ENCODE measurements at regions not wholly inside any gene's neighbourhood (a gene's known extent, or its start where the extent isn't known, plus 50 kb on each side); places are given as distances from the start of the nearest gene placed in this dataset.

DNA sequence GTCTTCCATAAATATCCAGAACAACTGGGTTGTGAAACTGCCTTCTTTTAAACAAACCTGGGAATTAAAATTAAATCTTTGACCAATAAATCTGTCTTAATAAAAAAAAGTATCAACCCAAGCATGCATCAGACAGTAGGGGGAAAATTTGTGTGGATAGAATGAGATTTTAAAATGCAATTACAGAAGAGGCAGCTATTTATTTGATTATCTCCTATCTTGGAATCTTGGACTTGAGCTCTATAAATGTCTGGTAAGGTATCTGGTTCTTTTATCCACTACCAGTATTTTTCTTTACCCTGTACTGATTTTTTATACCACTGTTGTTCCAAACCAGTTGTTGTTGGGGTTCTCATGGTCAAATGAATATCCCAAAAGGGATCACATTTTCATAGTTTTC is 157.6 kb upstream of the VEPH1 start:
- Histone ChIP-seq H3K4me3 (no peak overlapping the region), H3K79me2 (ENCODE audit: low read depth) (no peaks in the 10 kb centered on the region), H4K20me1 (ENCODE audit: low read depth) (no peaks in the 10 kb centered on the region), H3K9me3 (ENCODE audit: low read depth) (no peaks in the 10 kb centered on the region), H2AFZ (replicated peaks) (no peak overlapping the region), H3K27ac (no peak overlapping the region), H3K9ac (no peak overlapping the region), H3K4me2 (no peak overlapping the region), H3K36me3 (no peaks in the 10 kb centered on the region), H3K27me3 (no peaks in the 10 kb centered on the region), H3K4me1 (peaks cover 5% of the 10 kb centered on the region), H3F3A (ENCODE audit: low read depth) (no peaks in the 10 kb centered on the region)
- Mint-ChIP-seq H3K27ac (no peak overlapping the region), H3K36me3 (no peaks in the 10 kb centered on the region), H3K4me1 (no peaks in the 10 kb centered on the region), H3K27me3 (ENCODE audit: insufficient read depth, low read depth) (no peaks in the 10 kb centered on the region), H3K4me3 (no peak overlapping the region), H3K9me3 (no peaks in the 10 kb centered on the region)
- DNase-seq (ENCODE audit: low spot score): no peak
- TF ChIP-seq EZH2phosphoT487 (IDR thresholded peaks at IDR 0.05) (no peak), EZH2 (IDR thresholded peaks at IDR 0.05) (no peak)
- TF ChIP-seq, protein P1, sequence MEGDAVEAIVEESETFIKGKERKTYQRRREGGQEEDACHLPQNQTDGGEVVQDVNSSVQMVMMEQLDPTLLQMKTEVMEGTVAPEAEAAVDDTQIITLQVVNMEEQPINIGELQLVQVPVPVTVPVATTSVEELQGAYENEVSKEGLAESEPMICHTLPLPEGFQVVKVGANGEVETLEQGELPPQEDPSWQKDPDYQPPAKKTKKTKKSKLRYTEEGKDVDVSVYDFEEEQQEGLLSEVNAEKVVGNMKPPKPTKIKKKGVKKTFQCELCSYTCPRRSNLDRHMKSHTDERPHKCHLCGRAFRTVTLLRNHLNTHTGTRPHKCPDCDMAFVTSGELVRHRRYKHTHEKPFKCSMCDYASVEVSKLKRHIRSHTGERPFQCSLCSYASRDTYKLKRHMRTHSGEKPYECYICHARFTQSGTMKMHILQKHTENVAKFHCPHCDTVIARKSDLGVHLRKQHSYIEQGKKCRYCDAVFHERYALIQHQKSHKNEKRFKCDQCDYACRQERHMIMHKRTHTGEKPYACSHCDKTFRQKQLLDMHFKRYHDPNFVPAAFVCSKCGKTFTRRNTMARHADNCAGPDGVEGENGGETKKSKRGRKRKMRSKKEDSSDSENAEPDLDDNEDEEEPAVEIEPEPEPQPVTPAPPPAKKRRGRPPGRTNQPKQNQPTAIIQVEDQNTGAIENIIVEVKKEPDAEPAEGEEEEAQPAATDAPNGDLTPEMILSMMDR (IDR thresholded peaks at IDR 0.05): no peak

DNA sequence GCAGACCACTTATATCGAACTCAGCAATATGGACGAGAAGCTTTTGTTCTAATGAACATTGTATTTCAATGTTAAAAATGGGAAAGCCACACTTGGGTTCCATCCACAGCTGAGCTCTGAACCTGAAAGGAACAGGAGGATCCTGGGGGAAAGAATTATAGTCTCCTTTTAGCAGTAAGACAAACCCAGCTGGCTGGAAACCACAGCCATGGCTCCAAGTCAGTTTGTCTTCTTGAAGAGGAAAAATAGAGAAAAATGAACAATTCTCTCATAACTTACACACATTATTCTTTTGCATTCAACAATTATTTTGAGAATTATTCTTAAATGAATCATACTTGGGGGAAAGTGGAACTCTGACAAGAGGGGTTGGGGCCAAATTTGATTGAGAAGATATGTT is 149.2 kb upstream of the VEPH1 start:
- H3K9ac ChIP-seq: no peak overlapping the region
- no peaks in the 10 kb centered on the region for H3K27me3 Mint-ChIP-seq (ENCODE audit: insufficient read depth, low read depth)

DNA sequence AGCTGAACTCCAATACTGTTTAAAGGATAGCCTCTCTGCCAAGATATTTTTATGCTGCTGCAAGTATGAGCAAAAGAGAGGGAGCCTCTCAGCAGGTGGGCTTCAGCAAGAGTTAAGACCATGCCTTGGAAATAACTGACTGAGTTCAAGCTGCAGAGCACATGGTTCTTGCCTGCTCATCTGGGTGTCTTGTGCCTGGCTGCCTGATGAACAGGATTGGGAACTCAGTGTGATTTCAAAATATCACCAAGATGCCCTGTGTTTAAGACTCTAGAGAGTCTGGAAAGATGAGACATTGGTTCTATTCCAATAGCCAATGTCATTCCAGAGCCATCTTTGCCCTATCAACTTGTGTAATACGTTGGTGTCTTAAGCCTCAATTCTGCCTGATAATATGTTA is 147.5 kb upstream of the VEPH1 start:
- no peaks in the 10 kb centered on the region for H3K27me3 ChIP-seq
- H3K27ac ChIP-seq: no peak overlapping the region
- no peaks in the 10 kb centered on the region for H3K4me1 ChIP-seq
- H2AFZ ChIP-seq (replicated peaks): no peak overlapping the region
- H3K9me3 ChIP-seq (ENCODE audit: low read depth): no peaks in the 10 kb centered on the region
- no peaks in the 10 kb centered on the region for H4K20me1 ChIP-seq (ENCODE audit: low read depth)
- TF ChIP-seq, protein P1 (IDR thresholded peaks at IDR 0.05): no peak
- TF ChIP-seq EZH2phosphoT487 (IDR thresholded peaks at IDR 0.05): no peak
- no peaks in the 10 kb centered on the region for H3K27me3 Mint-ChIP-seq (ENCODE audit: insufficient read depth, low read depth)
- no peak overlapping the region for H3K4me3 Mint-ChIP-seq
- no peaks in the 10 kb centered on the region for H3K4me1 Mint-ChIP-seq
- no peak overlapping the region for H3K27ac Mint-ChIP-seq
- H3K4me2 ChIP-seq: no peak overlapping the region
- no peaks in the 10 kb centered on the region for H3K36me3 ChIP-seq
- no peaks in the 10 kb centered on the region for H3K36me3 Mint-ChIP-seq
- no peak overlapping the region for H3K9ac ChIP-seq
- no peaks in the 10 kb centered on the region for H3K9me3 Mint-ChIP-seq
- H3K4me3 ChIP-seq: no peak overlapping the region
- H3K79me2 ChIP-seq (ENCODE audit: low read depth): no peaks in the 10 kb centered on the region
- no peaks in the 10 kb centered on the region for H3F3A ChIP-seq (ENCODE audit: low read depth)
- DNase-seq (ENCODE audit: low spot score): no peak

More for the DNA sequence above, 149.2 kb upstream of the VEPH1 start:
- H3K4me3 Mint-ChIP-seq: no peak overlapping the region
- TF ChIP-seq EZH2 (IDR thresholded peaks at IDR 0.05): no peak
- TF ChIP-seq EZH2phosphoT487 (IDR thresholded peaks at IDR 0.05): no peak
- TF ChIP-seq, protein P1 (IDR thresholded peaks at IDR 0.05): no peak
- Histone ChIP-seq H3K4me3 (no peak overlapping the region), H3K4me1 (no peaks in the 10 kb centered on the region), H3K36me3 (no peaks in the 10 kb centered on the region), H3K79me2 (ENCODE audit: low read depth) (no peaks in the 10 kb centered on the region), H2AFZ (replicated peaks) (no peak overlapping the region), H3K27ac (no peak overlapping the region), H3K27me3 (no peaks in the 10 kb centered on the region), H4K20me1 (ENCODE audit: low read depth) (no peaks in the 10 kb centered on the region), H3F3A (ENCODE audit: low read depth) (no peaks in the 10 kb centered on the region), H3K4me2 (no peak overlapping the region), H3K9me3 (ENCODE audit: low read depth) (no peaks in the 10 kb centered on the region)
- no peak overlapping the region for H3K27ac Mint-ChIP-seq
- H3K36me3 Mint-ChIP-seq: no peaks in the 10 kb centered on the region
- DNase-seq (ENCODE audit: low spot score): no peak
- no peaks in the 10 kb centered on the region for H3K9me3 Mint-ChIP-seq
- H3K4me1 Mint-ChIP-seq: no peaks in the 10 kb centered on the region

DNA sequence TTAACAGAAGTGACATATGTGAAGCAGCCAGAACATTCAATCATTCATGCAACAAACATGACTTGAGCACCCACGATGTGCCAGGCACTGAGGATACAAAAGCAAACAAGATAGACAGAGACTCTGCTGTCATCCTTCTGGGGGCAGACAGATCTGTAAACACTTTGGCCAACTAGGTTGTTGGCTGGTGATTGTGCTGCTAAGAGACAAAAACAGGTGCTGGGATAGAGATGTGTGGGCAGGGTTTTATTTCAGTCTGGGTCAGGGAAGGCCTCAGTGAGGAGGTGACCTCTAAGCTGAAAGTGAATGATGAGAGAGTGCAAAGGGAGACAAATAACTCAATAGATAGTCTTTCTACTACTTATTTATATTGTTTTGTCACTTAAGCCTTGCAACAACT is 147.0 kb upstream of the VEPH1 start:
- Histone ChIP-seq H3K36me3 (no peaks in the 10 kb centered on the region), H2AFZ (replicated peaks) (no peak overlapping the region), H4K20me1 (ENCODE audit: low read depth) (no peaks in the 10 kb centered on the region), H3K27me3 (no peaks in the 10 kb centered on the region), H3K4me3 (no peak overlapping the region), H3K4me1 (no peaks in the 10 kb centered on the region), H3K79me2 (ENCODE audit: low read depth) (no peaks in the 10 kb centered on the region), H3F3A (ENCODE audit: low read depth) (no peaks in the 10 kb centered on the region), H3K27ac (no peak overlapping the region), H3K4me2 (no peak overlapping the region), H3K9ac (no peak overlapping the region), H3K9me3 (ENCODE audit: low read depth) (no peaks in the 10 kb centered on the region)
- no peak for DNase-seq (ENCODE audit: low spot score)
- Mint-ChIP-seq H3K27me3 (ENCODE audit: insufficient read depth, low read depth) (no peaks in the 10 kb centered on the region), H3K4me3 (no peak overlapping the region), H3K36me3 (no peaks in the 10 kb centered on the region), H3K9me3 (no peaks in the 10 kb centered on the region), H3K27ac (no peak overlapping the region), H3K4me1 (no peaks in the 10 kb centered on the region)
- TF ChIP-seq, protein P1 (IDR thresholded peaks at IDR 0.05): no peak
- TF ChIP-seq EZH2 (IDR thresholded peaks at IDR 0.05) (no peak), EZH2phosphoT487 (IDR thresholded peaks at IDR 0.05) (no peak)

Data from neural progenitor cell (in vitro differentiated cells).